K562 (cell line): ENCODE measurements at regions not wholly inside any gene's neighbourhood (a gene's known extent, or its start where the extent isn't known, plus 50 kb on each side); places are given as distances from the start of the nearest gene placed in this dataset.

Source experiments
- ATAC-seq: fragments of 200-7000 bp; cut with Tn5 transposase; 3 replicates; pipeline ENCODE4 v1.9.1; 2020; ENCODE audit warnings: moderate library complexity
- BruUV-seq: library from RNA; stranded (reverse); fragments of 400-500 nt; replicated peaks from 2 replicates; lab custom pipeline; 2021; lab: Mats Ljungman, UMichigan
- CTCF ChIA-PET: fragments of 300-600 bp; formaldehyde crosslinking; extraction: SDS; loops from one replicate; lab custom pipeline; 2021; ENCODE audit warnings: low intra/inter-chr PET ratio; lab: Yijun Ruan, JAX
- POLR2A ChIA-PET: fragments of 300-600, 350-650 bp; sonication (Branson Sonifier 250); formaldehyde crosslinking; extraction: SDS; loops from one replicate; lab custom pipeline; 2021; ENCODE audit warnings: antibody characterized with exemption, inconsistent platforms; lab: Yijun Ruan, JAX
- DNase-seq, 4 experiments: peaks; one replicate each; pipeline versions ENCODE4 v3.0.0 to v3.0.0-alpha.2; 2011 to 2018; ENCODE audit warnings: low spot score in 3 of 4, mixed read lengths in 3 of 4; ENCODE audit errors: extremely low read depth in 1 of 4
- FAIRE-seq: peaks from 2 replicates; lab custom pipeline; 2011; peaks lifted over from hg19 to GRCh38; lab: Jason Lieb, UNC
- H2AFZ ChIP-seq: 2 replicates; pipeline ENCODE4 v1.6.0; 2011; ENCODE audit warnings: low read depth, low read length, control low read depth, inconsistent platforms
- H3K27ac ChIP-seq: fragments of 200-600 bp; 3 replicates; pipeline ENCODE4 v1.8.0; 2011; ENCODE audit warnings: low read depth, mild to moderate bottlenecking, control low read depth, inconsistent platforms, low read length, moderate library complexity, mixed read lengths; ENCODE audit errors: extremely low read depth
- H3K27me3 ChIP-seq, 2 experiments: fragments of 300-600 bp in 1 of 2; 2 replicates in 1 of 2; 3 replicates in 1 of 2; pipeline versions ENCODE4 v1.6.0 to v1.8.0; 2011; ENCODE audit warnings: inconsistent platforms in 2 of 2, low read length in 2 of 2, mild to moderate bottlenecking in 1 of 2, mixed read lengths in 1 of 2, moderate library complexity in 1 of 2; ENCODE audit not compliant: control insufficient read depth in 2 of 2, insufficient read depth in 2 of 2
- H3K36me3 ChIP-seq: fragments of 300-600 bp; 3 replicates; pipeline ENCODE4 v1.8.0; 2011; ENCODE audit warnings: mild to moderate bottlenecking, low read length, inconsistent platforms; ENCODE audit not compliant: control insufficient read depth, insufficient read depth
- H3K4me1 ChIP-seq, 2 experiments: fragments of 200-600 bp in 1 of 2; replicated peaks in 1 of 2; 2 replicates in 1 of 2; 3 replicates in 1 of 2; pipeline versions ENCODE4 v1.5.1 to v1.8.0; 2011; ENCODE audit warnings: inconsistent platforms in 2 of 2, low read length in 2 of 2, mild to moderate bottlenecking in 1 of 2, mixed read lengths in 1 of 2, moderate library complexity in 1 of 2; ENCODE audit not compliant: control insufficient read depth in 2 of 2, insufficient read depth in 2 of 2
- H3K4me2 ChIP-seq: 2 replicates; pipeline ENCODE4 v1.6.1; 2011; ENCODE audit warnings: low read length, control low read depth, inconsistent platforms, mixed read lengths; ENCODE audit not compliant: insufficient read depth
- H3K4me3 ChIP-seq: fragments of 200-600 bp; sonication (generic), shearing (Covaris generic); 2 replicates; pipeline ENCODE4 v1.5.1; 2016; ENCODE audit warnings: control low read depth, inconsistent platforms
- H3K79me2 ChIP-seq: fragments of 200-600 bp; 3 replicates; pipeline ENCODE4 v1.8.0; 2011; ENCODE audit warnings: low read length, inconsistent platforms; ENCODE audit not compliant: control insufficient read depth, insufficient read depth
- H3K9ac ChIP-seq, 2 experiments: 2 replicates each; pipeline versions ENCODE4 v1.6.0 to v1.6.1; 2011; ENCODE audit warnings: low read depth in 2 of 2, low read length in 2 of 2, control low read depth in 1 of 2, inconsistent platforms in 1 of 2, mild to moderate bottlenecking in 1 of 2, mixed read lengths in 1 of 2; ENCODE audit not compliant: insufficient read depth in 1 of 2
- H3K9me1 ChIP-seq: one replicate; pipeline ENCODE4 v1.6.0; 2011; ENCODE audit warnings: inconsistent platforms, mild to moderate bottlenecking, low read length, moderate library complexity; ENCODE audit not compliant: control insufficient read depth, insufficient read depth
- H3K9me3 ChIP-seq: replicated peaks from 2 replicates; pipeline ENCODE4 v1.5.1; 2011; ENCODE audit warnings: low read depth, low read length, inconsistent platforms; ENCODE audit not compliant: control insufficient read depth, insufficient read depth
- H4K20me1 ChIP-seq: replicated peaks from 2 replicates; pipeline ENCODE4 v1.6.1; 2011; ENCODE audit warnings: low read length, inconsistent platforms, mixed read lengths; ENCODE audit not compliant: control insufficient read depth, insufficient read depth
- ATF1 ChIP-seq, 2 experiments: fragments of 450-650 bp in 1 of 2; IDR thresholded peaks; 2 replicates each; pipeline ENCODE4 v1.6.1; 2016; ENCODE audit warnings: missing compliant biosample characterization in 1 of 2, missing genetic modification characterization in 1 of 2
- BDP1 ChIP-seq: IDR thresholded peaks from 3 replicates; pipeline ENCODE4 v1.6.1; 2011; ENCODE audit not compliant: insufficient read length, insufficient read depth
- GTF2F1 ChIP-seq: IDR thresholded peaks from 2 replicates; pipeline ENCODE4 v1.6.1; 2011; ENCODE audit warnings: low read depth, low read length, improper control_type of control experiment
- WGBS: fragments of 100-300 bp; shearing (Covaris generic); methylation state at CpG from one replicate; pipeline ENCODE4 v1.1.6; 2016; ENCODE audit warnings: low coverage, mixed read lengths; ENCODE audit not compliant: insufficient coverage; ENCODE audit errors: missing lambda C conversion rate; 5-methylcytosine and 5-hydroxymethylcytosine counted together
- in situ Hi-C: fragments of 300-500 bp; cut with MboI; formaldehyde crosslinking; loops from 4 replicates; pipeline ENCODE4 v1.15.0; 2018; ENCODE audit warnings: inconsistent platforms, mixed read lengths
- intact Hi-C: fragments of 100-400 bp; cut with micrococcal nuclease; formaldehyde crosslinking; loops from 2 replicates; pipeline ENCODE4 v1.14.2; 2022

DNA sequence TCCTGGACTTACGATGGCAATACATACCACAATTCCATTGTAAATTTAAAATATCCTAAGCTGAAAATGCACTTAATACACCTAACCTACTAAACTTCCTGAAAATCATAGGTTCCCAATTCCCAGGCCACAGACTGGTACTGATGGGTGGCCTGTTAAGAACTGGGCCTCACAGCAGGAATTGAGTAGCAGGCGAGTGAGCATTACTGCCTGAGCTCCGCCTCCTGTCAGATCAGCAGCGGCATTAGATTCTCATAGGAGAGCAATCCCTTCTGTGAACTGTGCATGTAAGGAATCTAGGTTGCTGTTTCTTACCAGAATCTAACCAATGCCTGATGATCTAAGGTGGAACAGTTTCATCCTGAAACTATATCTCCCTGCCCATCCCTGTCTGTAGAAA is 1670.2 kb upstream of the PCDH20 start:
- TF ChIP-seq GTF2F1: no peak
- no peak for TF ChIP-seq ATF1 (CRISPR knock-in tag; IDR thresholded peaks at IDR 0.05)
- TF ChIP-seq ATF1 (tag; IDR thresholded peaks at IDR 0.05): no peak
- Histone ChIP-seq H3K9ac (no peak overlapping the region), H3K27me3 (no peaks in the 10 kb centered on the region), H4K20me1 (no peaks in the 10 kb centered on the region), H3K9me3 (no peaks in the 10 kb centered on the region), H3K4me2 (no peak overlapping the region), H3K4me1 (no peaks in the 10 kb centered on the region), H3K9me1 (no peaks in the 10 kb centered on the region), H3K4me3 (no peak overlapping the region), H3K79me2 (no peaks in the 10 kb centered on the region), H2AFZ (no peak overlapping the region), H3K27ac (no peak overlapping the region), H3K36me3 (no peaks in the 10 kb centered on the region)
- ChIA-PET POLR2A (no interaction called here), CTCF (no interaction called here)
- no peak for ATAC-seq
- no peak for DNase-seq
- intact Hi-C loops (no loop called here), in situ Hi-C loops (no loop called here)
- no peak for FAIRE-seq
- no TSS peak for BruUV-seq
- WGBS: 9% methylated on average over 3 of the region's 4 CpGs

DNA sequence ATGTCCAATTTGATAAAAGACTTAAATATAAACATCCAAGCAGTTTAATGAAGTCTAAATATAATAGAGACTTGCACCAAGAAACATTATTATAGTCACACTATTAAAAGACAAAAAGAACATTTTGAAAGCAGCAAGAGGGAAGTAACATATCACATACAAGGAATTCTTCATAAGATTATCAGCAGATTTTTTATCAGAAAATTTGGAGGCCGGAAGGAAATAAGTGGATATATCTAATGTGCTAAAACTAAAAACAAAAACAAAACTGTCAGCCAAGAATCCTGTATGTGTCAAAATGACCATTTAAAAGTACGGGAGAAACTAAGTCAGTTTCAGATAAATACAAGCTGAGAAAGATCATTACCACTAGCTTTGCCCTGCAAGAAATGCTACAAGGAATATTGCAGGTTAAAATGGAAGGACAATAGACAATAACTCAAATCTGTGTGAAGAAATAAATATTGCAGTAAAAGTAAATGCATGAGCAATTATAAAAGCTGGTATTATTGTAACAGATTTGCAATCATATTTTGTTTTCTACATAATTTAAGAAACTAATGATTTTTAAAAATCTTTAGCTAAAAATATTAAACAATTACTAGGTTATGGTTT is 1665.9 kb upstream of the PCDH20 start:
- Histone ChIP-seq H3K79me2 (no peaks in the 10 kb centered on the region), H4K20me1 (no peaks in the 10 kb centered on the region), H3K9me1 (no peaks in the 10 kb centered on the region), H3K36me3 (no peaks in the 10 kb centered on the region), H2AFZ (no peak overlapping the region)
- in situ Hi-C loops: no loop called here
- no peak for TF ChIP-seq BDP1
- TF ChIP-seq, all 486 proteins: peak for 0
- ATAC-seq (no peak), DNase-seq (no peak), FAIRE-seq (no peak)
- 0% methylated on average over 2 of the region's 2 CpGs for WGBS
- ChIA-PET POLR2A (no interaction called here), CTCF (no interaction called here)
- H3K4me3 ChIP-seq: no peak overlapping the region
- no peaks in the 10 kb centered on the region for H3K4me1 ChIP-seq
- no peak overlapping the region for H3K27ac ChIP-seq
- intact Hi-C loops: no loop called here
- no TSS peak for BruUV-seq
- H3K9me3 ChIP-seq: no peaks in the 10 kb centered on the region
- H3K4me2 ChIP-seq: no peak overlapping the region
- H3K9ac ChIP-seq: no peak overlapping the region
- no peaks in the 10 kb centered on the region for H3K27me3 ChIP-seq
